HG03025 (cell line): ENCODE measurements at regions not wholly inside any gene's neighbourhood (a gene's known extent, or its start where the extent isn't known, plus 50 kb on each side); places are given as distances from the start of the nearest gene placed in this dataset.
"Not testable (repeated sequence)": the region's sequence is repeated elsewhere in the genome, so short reads cannot be mapped to it uniquely, and the experiment has no call there.

Experiments used
- ATAC-seq: cut with Tn5 transposase; IDR thresholded peaks from one replicate; pipeline ENCODE4 v1.9.1; 2021; ENCODE audit warnings: mild to moderate bottlenecking, moderate library complexity; ENCODE audit not compliant: unreplicated experiment, low FRiP score

- no peak for ATAC-seq
Measured at GRCh38 chr16:29312835-29313558, 93.5 kb downstream of the NPIPB11 start.

- ATAC-seq: not testable (repeated sequence)
Measured at GRCh38 chr16:29312345-29312675, 94.2 kb downstream of the NPIPB11 start.

GRCh38 chr16:29311461-29312344 is 94.8 kb downstream of the NPIPB11 start:
- no peak for ATAC-seq

GRCh38 chr16:29310852-29311314 is 95.6 kb downstream of the NPIPB11 start:
- no peak for ATAC-seq

- ATAC-seq: not testable (repeated sequence)
Measured at GRCh38 chr16:29310243-29310642, 96.3 kb downstream of the NPIPB11 start.

- ATAC-seq: not testable (repeated sequence)
Measured at GRCh38 chr16:29309601-29310000, 96.9 kb downstream of the NPIPB11 start.

- ATAC-seq: no peak
Measured at GRCh38 chr16:29308644-29309546, 97.6 kb downstream of the NPIPB11 start.

- ATAC-seq: no peak
Measured at GRCh38 chr16:29307598-29308507, 98.7 kb downstream of the NPIPB11 start.

GRCh38 chr16:29306943-29307597 is 99.4 kb downstream of the NPIPB11 start:
- no peak for ATAC-seq

GRCh38 chr16:29306201-29306600 is 100.3 kb downstream of the NPIPB11 start:
- no peak for ATAC-seq

GRCh38 chr16:29305018-29305417 is 101.5 kb downstream of the NPIPB11 start:
- ATAC-seq: not testable (repeated sequence)

- ATAC-seq: no peak
Measured at GRCh38 chr16:29304251-29304650, 102.3 kb downstream of the NPIPB11 start.

GRCh38 chr16:29303520-29303919 is 103.0 kb downstream of the NPIPB11 start:
- no peak for ATAC-seq

- ATAC-seq: no peak
Measured at GRCh38 chr16:29302976-29303375, 103.5 kb downstream of the NPIPB11 start.

GRCh38 chr16:29302433-29302832 is 104.1 kb downstream of the NPIPB11 start:
- ATAC-seq: not testable (repeated sequence)

GRCh38 chr16:29301662-29302285 is 104.7 kb downstream of the NPIPB11 start:
- ATAC-seq: not testable (repeated sequence)

GRCh38 chr16:29300541-29301535 is 105.7 kb downstream of the NPIPB11 start:
- not testable (repeated sequence) for ATAC-seq
